Vagina (tissue), 2 donors: ENCODE measurements at regions not wholly inside any gene's neighbourhood (a gene's known extent, or its start where the extent isn't known, plus 50 kb on each side); places are given as distances from the start of the nearest gene placed in this dataset.
A peak's percentile ranks its signal among the peaks of the same experiment; 100 is the strongest.
"Not testable (repeated sequence)": the region's sequence is repeated elsewhere in the genome, so short reads cannot be mapped to it uniquely, and the experiment has no call there.

Experiments used
- DNase-seq, 2 donors: peaks; one replicate each; pipeline ENCODE4 v3.0.0-alpha.2; 2017; ENCODE audit errors: extremely low spot score in 2 of 2
- H3K27ac ChIP-seq: fragments of 200-600 bp; sonication (generic); one replicate; pipeline ENCODE4 v1.5.1; 2019
- H3K27me3 ChIP-seq: fragments of 200-600 bp; sonication (generic); one replicate; pipeline ENCODE4 v1.5.1; 2019
- H3K36me3 ChIP-seq, 2 donors: fragments of 200-600 bp; sonication (generic); one replicate each; pipeline ENCODE4 v1.5.1; 2017 to 2019
- H3K4me1 ChIP-seq: fragments of 200-600 bp; sonication (generic); one replicate; pipeline ENCODE4 v1.5.1; 2019
- H3K4me3 ChIP-seq, 2 donors: fragments of 200-600 bp; sonication (generic); 1 replicate in 1 of 2; 2 replicates in 1 of 2; pipeline ENCODE4 v1.5.1; 2016 to 2019
- H3K9me3 ChIP-seq: fragments of 200-600 bp; sonication (generic); one replicate; pipeline ENCODE4 v1.5.1; 2019
- POLR2A ChIP-seq, 2 donors: fragments of 450-650 bp; IDR thresholded peaks; one replicate each; pipeline ENCODE4 v1.6.1; 2017; ENCODE audit warnings: antibody characterized with exemption in 2 of 2, mild to moderate bottlenecking in 2 of 2, moderate library complexity in 2 of 2
- POLR2AphosphoS5 ChIP-seq, 2 donors: sonication (generic); formaldehyde crosslinking; IDR thresholded peaks; one replicate each; pipeline ENCODE4 v1.9.0; 2017; ENCODE audit warnings: antibody characterized with exemption in 2 of 2, mild to moderate bottlenecking in 2 of 2, low read depth in 1 of 2; ENCODE audit not compliant: insufficient read depth in 1 of 2
- intact Hi-C: fragments of 100-400 bp; cut with DNase I; formaldehyde crosslinking; loops from one replicate; pipeline ENCODE4 v1.15.1; 2023
- TF ChIP-seq, protein P1 (sequence below), 3 experiments: fragments of 450-650 bp in 2 of 3; fragments of 200-600 bp in 1 of 3; sonication (generic) in 1 of 3; IDR thresholded peaks; one replicate each; pipeline ENCODE4 v1.5.1; 2017 to 2019; ENCODE audit warnings: antibody characterized with exemption in 3 of 3, mild to moderate bottlenecking in 2 of 3, moderate library complexity in 2 of 3

DNA sequence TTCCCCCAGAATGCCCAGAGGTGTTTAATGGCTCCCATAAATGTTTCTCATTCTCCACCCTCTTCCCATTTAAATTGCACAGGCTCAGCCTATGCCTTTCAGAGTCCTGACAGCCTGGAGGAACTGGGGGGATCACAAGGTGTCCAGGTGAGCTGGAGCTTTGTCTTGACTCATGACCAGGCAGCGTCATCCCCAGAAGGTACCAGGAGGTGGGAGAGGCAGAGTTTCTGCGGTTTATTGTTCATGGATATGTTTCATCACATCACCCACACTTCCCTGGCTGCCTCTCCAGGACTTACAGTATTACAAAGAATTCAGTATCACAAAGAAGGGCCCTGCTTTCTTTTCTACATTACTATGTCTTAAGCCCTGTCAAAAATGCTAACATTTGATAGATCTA is 103.2 kb upstream of the GALNT18 start:
- intact Hi-C loops, result no loop called here

DNA sequence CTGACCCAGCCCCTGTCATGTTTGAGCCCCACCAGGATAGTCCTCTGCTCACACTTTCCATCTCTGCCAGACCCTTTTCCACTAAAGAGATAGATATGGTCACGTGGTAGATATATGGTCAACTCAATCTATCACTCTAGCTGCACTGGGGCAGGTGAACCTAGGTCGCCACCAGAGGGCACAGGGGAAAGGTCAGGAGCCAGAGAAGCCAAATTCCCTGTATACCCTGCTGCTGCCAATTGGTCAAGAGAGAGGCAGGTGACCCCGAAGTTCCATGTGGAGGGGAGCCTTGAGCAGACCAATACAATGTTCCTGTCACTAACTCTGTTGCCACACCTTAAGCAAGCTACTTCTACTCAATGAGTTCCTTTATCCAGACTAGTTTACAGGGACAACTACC is 101.1 kb upstream of the GALNT18 start:
- peak in 1 of 2 donors; percentile 79 for DNase-seq
- H3K36me3 ChIP-seq, result no peaks in the 10 kb centered on the region
- intact Hi-C loops, result no loop called here

More for the DNA sequence above, 103.2 kb upstream of the GALNT18 start:
- Histone ChIP-seq H3K27me3 (no peaks in the 10 kb centered on the region), H3K4me1 (no peaks in the 10 kb centered on the region), H3K9me3 (no peaks in the 10 kb centered on the region), H3K36me3 (no peaks in the 10 kb centered on the region), H3K27ac (no peak overlapping the region), H3K4me3 (no peak overlapping the region)
- DNase-seq, result peak in 1 of 2 donors; percentile 25
- TF ChIP-seq, protein P1, sequence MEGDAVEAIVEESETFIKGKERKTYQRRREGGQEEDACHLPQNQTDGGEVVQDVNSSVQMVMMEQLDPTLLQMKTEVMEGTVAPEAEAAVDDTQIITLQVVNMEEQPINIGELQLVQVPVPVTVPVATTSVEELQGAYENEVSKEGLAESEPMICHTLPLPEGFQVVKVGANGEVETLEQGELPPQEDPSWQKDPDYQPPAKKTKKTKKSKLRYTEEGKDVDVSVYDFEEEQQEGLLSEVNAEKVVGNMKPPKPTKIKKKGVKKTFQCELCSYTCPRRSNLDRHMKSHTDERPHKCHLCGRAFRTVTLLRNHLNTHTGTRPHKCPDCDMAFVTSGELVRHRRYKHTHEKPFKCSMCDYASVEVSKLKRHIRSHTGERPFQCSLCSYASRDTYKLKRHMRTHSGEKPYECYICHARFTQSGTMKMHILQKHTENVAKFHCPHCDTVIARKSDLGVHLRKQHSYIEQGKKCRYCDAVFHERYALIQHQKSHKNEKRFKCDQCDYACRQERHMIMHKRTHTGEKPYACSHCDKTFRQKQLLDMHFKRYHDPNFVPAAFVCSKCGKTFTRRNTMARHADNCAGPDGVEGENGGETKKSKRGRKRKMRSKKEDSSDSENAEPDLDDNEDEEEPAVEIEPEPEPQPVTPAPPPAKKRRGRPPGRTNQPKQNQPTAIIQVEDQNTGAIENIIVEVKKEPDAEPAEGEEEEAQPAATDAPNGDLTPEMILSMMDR (IDR thresholded peaks at IDR 0.05), result no peak
- TF ChIP-seq POLR2AphosphoS5 (IDR thresholded peaks at IDR 0.05; ENCODE audit: insufficient read depth in 1 of 2, low read depth in 1 of 2) (no peak), POLR2A (IDR thresholded peaks at IDR 0.05) (no peak)

DNA sequence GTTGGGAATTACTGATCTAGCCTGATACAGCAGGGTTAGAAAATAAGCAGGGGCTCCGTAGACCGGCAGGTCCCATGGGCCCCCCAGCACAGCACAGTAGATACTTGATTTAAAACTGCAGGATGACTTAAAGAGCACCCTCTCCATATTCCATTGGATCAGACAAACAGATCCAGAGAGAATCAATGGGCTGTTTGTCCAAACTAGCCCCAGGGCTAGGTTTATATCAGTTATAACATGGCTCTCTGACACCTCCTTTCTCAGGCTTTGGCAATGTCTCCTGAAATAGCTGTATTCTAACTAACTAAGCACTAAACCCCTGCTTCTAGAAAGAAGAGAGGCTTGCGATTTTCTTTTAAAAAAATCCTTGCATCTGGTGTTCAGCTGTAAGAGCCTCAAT is 100.4 kb upstream of the GALNT18 start:
- DNase-seq, result peak in 1 of 2 donors; percentile 40
- Histone ChIP-seq H3K4me3 (no peak overlapping the region), H3K9me3 (no peaks in the 10 kb centered on the region), H3K36me3 (no peaks in the 10 kb centered on the region), H3K4me1 (no peaks in the 10 kb centered on the region), H3K27ac (no peak overlapping the region), H3K27me3 (no peaks in the 10 kb centered on the region)
- TF ChIP-seq, protein P1 (IDR thresholded peaks at IDR 0.05), result no peak
- TF ChIP-seq POLR2AphosphoS5 (IDR thresholded peaks at IDR 0.05; ENCODE audit: insufficient read depth in 1 of 2, low read depth in 1 of 2) (no peak), POLR2A (IDR thresholded peaks at IDR 0.05) (no peak)
- intact Hi-C loops, result no loop called here

More for the DNA sequence above, 101.1 kb upstream of the GALNT18 start:
- no peaks in the 10 kb centered on the region for H3K9me3 ChIP-seq
- no peaks in the 10 kb centered on the region for H3K27me3 ChIP-seq
- no peak overlapping the region for H3K27ac ChIP-seq
- TF ChIP-seq POLR2AphosphoS5 (IDR thresholded peaks at IDR 0.05; ENCODE audit: insufficient read depth in 1 of 2, low read depth in 1 of 2) (no peak), POLR2A (IDR thresholded peaks at IDR 0.05) (no peak)
- TF ChIP-seq, protein P1 (IDR thresholded peaks at IDR 0.05), result no peak
- no peak overlapping the region for H3K4me3 ChIP-seq
- H3K4me1 ChIP-seq, result no peaks in the 10 kb centered on the region

- intact Hi-C loops, result no loop called here
- no peaks in the 10 kb centered on the region for H3K4me1 ChIP-seq
- no peak for TF ChIP-seq POLR2AphosphoS5 (IDR thresholded peaks at IDR 0.05; ENCODE audit: insufficient read depth in 1 of 2, low read depth in 1 of 2)
- TF ChIP-seq, protein P1 (IDR thresholded peaks at IDR 0.05), result no peak
- no peak for TF ChIP-seq POLR2A (IDR thresholded peaks at IDR 0.05)
- H3K4me3 ChIP-seq, result no peak overlapping the region
- no peaks in the 10 kb centered on the region for H3K36me3 ChIP-seq
- no peaks in the 10 kb centered on the region for H3K9me3 ChIP-seq
- DNase-seq, result no peak
- no peaks in the 10 kb centered on the region for H3K27me3 ChIP-seq
- H3K27ac ChIP-seq, result no peak overlapping the region
These were observed 96.7 kb upstream of the GALNT18 start for GRCh38 chr11:11718511-11718910.

- Histone ChIP-seq H3K27ac (no peak overlapping the region), H3K27me3 (no peaks in the 10 kb centered on the region), H3K4me3 (no peak overlapping the region), H3K4me1 (no peaks in the 10 kb centered on the region), H3K9me3 (no peaks in the 10 kb centered on the region), H3K36me3 (no peaks in the 10 kb centered on the region)
- intact Hi-C loops, result no loop called here
- peak in 1 of 2 donors; percentile 52 for DNase-seq
- no peak for TF ChIP-seq POLR2A (IDR thresholded peaks at IDR 0.05)
- TF ChIP-seq POLR2AphosphoS5 (IDR thresholded peaks at IDR 0.05; ENCODE audit: insufficient read depth in 1 of 2, low read depth in 1 of 2), result peak in 1 of 2 donors; percentile 21
- TF ChIP-seq, protein P1 (IDR thresholded peaks at IDR 0.05), result no peak
These were observed 95.4 kb upstream of the GALNT18 start for GRCh38 chr11:11717064-11717725.

GRCh38 chr11:11715075-11715474 is 93.3 kb upstream of the GALNT18 start:
- H3K4me3 ChIP-seq, H3K27ac ChIP-seq, H3K36me3 ChIP-seq, H3K4me1 ChIP-seq, DNase-seq, H3K9me3 ChIP-seq, intact Hi-C loops, H3K27me3 ChIP-seq: not testable (repeated sequence)
